Heart right ventricle (tissue), 16 donors: ENCODE measurements at regions not wholly inside any gene's neighbourhood (a gene's known extent, or its start where the extent isn't known, plus 50 kb on each side); places are given as distances from the start of the nearest gene placed in this dataset.

Experiments
- ATAC-seq, 8 donors: fragments of 200-7000 bp; cut with Tn5 transposase; one replicate each; pipeline ENCODE4 v1.9.1; 2020; ENCODE audit warnings: mild to moderate bottlenecking in 8 of 8, moderate library complexity in 8 of 8, moderate number of reproducible peaks in 1 of 8
- DNase-seq, 2 donors: peaks; one replicate each; pipeline ENCODE4 v3.0.0-alpha.2; 2020
- H3K27ac ChIP-seq, 10 donors: fragments of 200-600 bp; sonication (generic) in 2 of 10; one replicate each; pipeline versions ENCODE4 v1.5.0 to v1.8.0; 2020 to 2022; ENCODE audit warnings: mild to moderate bottlenecking in 3 of 10
- H3K27me3 ChIP-seq, 7 donors: fragments of 200-600 bp; one replicate each; pipeline ENCODE4 v1.8.0; 2021 to 2022; ENCODE audit warnings: mild to moderate bottlenecking in 2 of 7
- H3K36me3 ChIP-seq, 9 donors: fragments of 200-600 bp; sonication (generic) in 1 of 9; one replicate each; pipeline versions ENCODE4 v1.5.0 to v1.8.0; 2020 to 2022; ENCODE audit warnings: mild to moderate bottlenecking in 2 of 9
- H3K4me1 ChIP-seq, 9 donors: fragments of 200-600 bp; sonication (generic) in 1 of 9; one replicate each; pipeline versions ENCODE4 v1.5.0 to v1.8.0; 2020 to 2022; ENCODE audit warnings: mild to moderate bottlenecking in 4 of 9
- H3K4me3 ChIP-seq, 10 donors: fragments of 200-600 bp; sonication (generic) in 2 of 10; one replicate each; pipeline versions ENCODE4 v1.5.0 to v1.8.0; 2020 to 2022; ENCODE audit warnings: mild to moderate bottlenecking in 7 of 10, moderate library complexity in 2 of 10
- H3K9me3 ChIP-seq, 11 donors: fragments of 200-600 bp in 10 of 11; sonication (generic) in 2 of 11; one replicate each; pipeline versions ENCODE4 v1.5.0 to v1.8.0; 2013 to 2022; ENCODE audit warnings: mild to moderate bottlenecking in 2 of 11, control low read depth in 1 of 11, moderate library complexity in 1 of 11
- CTCF ChIP-seq, 9 donors: fragments of 200-600 bp; sonication (generic) in 2 of 9; IDR thresholded peaks; one replicate each; pipeline versions ENCODE4 v1.5.0 to v1.8.0; 2021 to 2022; ENCODE audit warnings: antibody characterized with exemption in 9 of 9, mild to moderate bottlenecking in 5 of 9, moderate library complexity in 1 of 9
- WGBS, 2 donors: extraction: QIAGEN DNeasy Blood & Tissue Kit; methylation state at CpG; one replicate each; pipeline ENCODE4 v1.1.7; 2013; ENCODE audit warnings: inconsistent platforms in 1 of 2; 5-methylcytosine and 5-hydroxymethylcytosine counted together
- intact Hi-C, 10 donors: fragments of 100-400 bp; cut with DNase I; formaldehyde crosslinking; loops; one replicate each; pipeline versions ENCODE4 v1.11.1 to v1.14.2; 2022
- donor health status: Arrhythmogenic right ventricular cardiomyopathy.
- donor health status: ischemic (EF 13 %, LVEDD 7.1; RV severe dilation, severe dysfunction).
- donor health status: healthy with polysubstance abuse.
- donor health status: DM: no; HTN: yes; CAD: no.
- donor health status: DM: no; HTN: no; CAD: no.
- donor health status: ischemic (EF 25% LVEDD 6.9; RV normal size, moderate dysfunction).
- donor health status: ischemic (EF 25% LVEDD 5.7; RV mildly dilated, moderate dysfunction).
- donor health status: healthy.
- donor health status: DM: yes; HTN: yes; CAD: no.
- donor health status: Ischemic cardiomyopathy.
- donor health status: ischemic (EF 35%, LVEDD 5.7; RV mildly dilated, moderate dysfunction).
- donor health status: nonischemic (EF 11% LVEDD 7.7; RV severe dilation, severe dysfunction).
- donor health status: DM: yes; HTN: yes; CAD: no.
- donor health status: PGD.
- donor health status: ischemic (EF 29% LVEDD 5.4; RV normal size, mild dysfunction).
- donor health status: nonischemic (EF 23%, LVEDD 6.1; RV moderate dilation, normal function).

DNA sequence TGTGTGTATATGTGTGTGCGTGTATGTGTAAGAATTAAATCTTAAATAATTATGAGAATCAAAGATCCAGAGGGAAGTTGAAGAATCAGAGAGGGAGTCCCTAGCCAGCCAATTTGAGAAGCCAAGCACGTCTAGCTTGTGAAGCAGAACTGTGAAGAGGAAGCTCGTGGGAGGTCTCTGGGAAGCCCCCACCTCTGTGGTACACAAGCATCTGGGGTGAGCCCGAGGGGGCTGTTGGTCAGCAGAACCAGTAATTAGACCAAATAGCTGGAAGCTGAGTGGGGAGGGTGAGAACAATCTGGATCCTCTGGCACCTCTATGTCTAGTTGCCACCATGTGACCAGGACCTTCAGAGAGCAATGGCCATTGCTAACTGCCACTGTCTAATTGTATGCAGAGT, 162.7 kb upstream of the ADRA1D start:
- H3K27me3 ChIP-seq: peaks cover 0 to 9% (median 0%) of the 10 kb centered on the region in 7 donors
- TF ChIP-seq CTCF (IDR thresholded peaks at IDR 0.05): no peak
- no peak overlapping the region for H3K27ac ChIP-seq
- H3K4me3 ChIP-seq: no peak overlapping the region
- no peaks in the 10 kb centered on the region for H3K36me3 ChIP-seq
- intact Hi-C loops: no loop called here
- H3K9me3 ChIP-seq: no peaks in the 10 kb centered on the region
- no peak for DNase-seq
- ATAC-seq: no peak
- 78% methylated on average over 4 of the region's 4 CpGs for WGBS, 2 donors
- H3K4me1 ChIP-seq: peaks cover 0 to 15% (median 0%) of the 10 kb centered on the region in 9 donors

DNA sequence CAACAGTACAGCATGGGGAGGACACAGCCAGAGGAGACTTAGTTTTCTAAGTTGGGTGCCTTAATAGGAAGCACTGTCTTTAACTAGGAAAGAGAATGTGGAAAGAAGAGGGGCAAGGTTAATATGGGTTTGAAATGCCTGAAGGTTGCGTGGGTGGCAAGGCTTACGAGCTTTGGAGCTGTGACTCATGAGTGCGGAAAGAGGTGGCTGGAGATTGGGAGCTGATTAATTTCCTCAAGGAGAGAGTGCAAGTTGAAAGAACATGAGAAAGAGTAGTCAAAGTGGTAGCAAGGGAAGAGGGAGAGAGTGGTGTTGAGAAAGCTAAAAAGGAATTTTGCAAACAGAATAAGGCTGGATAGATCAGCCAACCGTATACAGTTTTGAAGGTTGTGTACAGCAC, 157.5 kb upstream of the ADRA1D start:
- Histone ChIP-seq H3K27me3 (peaks cover 0 to 26% (median 10%) of the 10 kb centered on the region in 7 donors), H3K27ac (no peak overlapping the region), H3K4me3 (no peak overlapping the region), H3K9me3 (no peaks in the 10 kb centered on the region), H3K36me3 (no peaks in the 10 kb centered on the region), H3K4me1 (no peaks in the 10 kb centered on the region)
- no peak for TF ChIP-seq CTCF (IDR thresholded peaks at IDR 0.05)
- intact Hi-C loops: no loop called here
- no peak for DNase-seq
- 65 to 67% methylated on average over 4 of the region's 4 CpGs for WGBS, 2 donors
- ATAC-seq: no peak

- Histone ChIP-seq H3K9me3 (peaks cover 0 to 20% (median 7%) of the 10 kb centered on the region in 11 donors), H3K4me3 (no peak overlapping the region), H3K27ac (no peak overlapping the region), H3K4me1 (no peaks in the 10 kb centered on the region), H3K36me3 (no peaks in the 10 kb centered on the region), H3K27me3 (peaks cover 0 to 24% (median 10%) of the 10 kb centered on the region in 7 donors)
- intact Hi-C loops: no loop called here
- WGBS, 2 donors: 63 to 67% methylated on average over 3 of the region's 3 CpGs
- DNase-seq: no peak
- no peak for ATAC-seq
- TF ChIP-seq CTCF (IDR thresholded peaks at IDR 0.05): no peak
Measured at GRCh38 chr20:4401601-4402000, 152.5 kb upstream of the ADRA1D start.

DNA sequence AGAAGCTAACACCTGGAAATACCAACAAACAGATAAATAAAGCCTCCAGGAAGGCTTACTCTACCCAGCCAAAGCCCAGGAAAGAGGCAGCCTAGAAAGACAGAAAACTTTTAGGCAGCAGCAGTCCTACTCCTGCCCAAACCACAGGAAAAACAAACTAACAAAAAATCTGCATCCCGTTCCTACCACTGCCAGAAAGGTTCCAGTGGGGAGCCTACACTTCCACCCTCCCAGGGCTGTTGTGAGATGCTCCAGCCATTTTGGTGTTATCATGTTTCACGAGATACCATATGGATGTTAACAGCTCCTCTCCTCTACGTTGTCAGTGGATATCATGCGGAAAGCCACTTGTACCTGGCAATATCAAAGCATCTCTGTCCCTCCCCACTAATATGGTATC, 135.9 kb upstream of the ADRA1D start:
- no peak overlapping the region for H3K4me3 ChIP-seq
- DNase-seq (no peak), ATAC-seq (no peak)
- WGBS, 2 donors: 77 to 81% methylated on average over 4 of the region's 4 CpGs
- TF ChIP-seq CTCF (IDR thresholded peaks at IDR 0.05): no peak
- no peaks in the 10 kb centered on the region for H3K4me1 ChIP-seq
- H3K9me3 ChIP-seq: no peaks in the 10 kb centered on the region
- H3K27me3 ChIP-seq: peaks cover 0 to 22% (median 5%) of the 10 kb centered on the region in 7 donors
- intact Hi-C loops: no loop called here
- H3K27ac ChIP-seq: no peak overlapping the region
- no peaks in the 10 kb centered on the region for H3K36me3 ChIP-seq
